ENCODE measurements at regions not wholly inside any gene's neighbourhood (a gene's known extent, or its start where the extent isn't known, plus 50 kb on each side); places are given as distances from the start of the nearest gene placed in this dataset.

DNA sequence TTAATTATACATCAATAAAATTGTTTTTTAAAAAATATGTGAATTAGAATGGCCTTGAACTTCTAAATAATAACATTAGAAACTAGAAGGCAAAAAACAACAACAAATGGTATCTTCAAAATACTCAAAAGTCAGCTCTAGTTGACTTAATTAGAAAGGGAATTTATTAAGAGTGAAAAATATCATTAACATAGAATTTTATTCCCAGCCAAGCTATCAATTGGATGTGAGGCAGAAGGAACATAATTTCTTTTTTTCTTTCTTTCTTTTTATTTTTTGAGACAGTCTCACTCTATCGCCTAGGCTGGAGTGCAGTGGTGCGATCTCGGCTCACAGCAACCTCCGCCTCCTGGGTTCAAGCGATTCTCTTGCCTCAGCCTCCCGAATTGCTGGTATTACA, 51.2 kb upstream of the CAPZB start:
- intact Hi-C loops (cut with micrococcal nuclease): no loop called here
- Histone ChIP-seq H3K36me3 (replicated peaks in 1 of 2; ENCODE audit: control insufficient read depth in 1 of 2, insufficient read depth in 2 of 2, low read length in 2 of 2) (no peaks in the 10 kb centered on the region), H3K27ac (ENCODE audit: low read depth in 1 of 2, low read length in 2 of 2) (no peak overlapping the region), H3K4me1 (ENCODE audit: control insufficient read depth in 1 of 2, insufficient read depth in 2 of 2, low read length in 2 of 2) (peaks cover 15% of the 10 kb centered on the region in 2 donors), H3K9ac (ENCODE audit: insufficient read depth, low read length, poor library complexity, severe bottlenecking) (no peak overlapping the region), H3K79me2 (ENCODE audit: insufficient read depth, low read length) (no peaks in the 10 kb centered on the region), H3K4me2 (replicated peaks; ENCODE audit: extremely low read depth, low read length, poor library complexity, severe bottlenecking) (no peak overlapping the region), H2AFZ (ENCODE audit: insufficient read depth, low read depth, low read length, poor library complexity, severe bottlenecking) (no peak overlapping the region), H3K27me3 (ENCODE audit: control insufficient read depth in 2 of 2, insufficient read depth in 2 of 2, low read length in 2 of 2) (no peaks in the 10 kb centered on the region), H3K9me3 (replicated peaks in 1 of 2; ENCODE audit: control insufficient read depth in 1 of 2, insufficient read depth in 1 of 2, low read length in 2 of 2) (peaks cover 0 to 14% of the 10 kb centered on the region in 2 donors), H3K4me3 (replicated peaks in 1 of 3; ENCODE audit: low read depth in 2 of 3, low read length in 3 of 3) (no peak overlapping the region), H4K20me1 (ENCODE audit: insufficient read depth, low read length) (no peaks in the 10 kb centered on the region)
- peaks cover 0 to under 1% of the 10 kb centered on the region in 2 donors for H3K36me3 Mint-ChIP-seq
- peaks cover 5 to 24% (median 17%) of the 10 kb centered on the region in 7 donors for H3K9me3 Mint-ChIP-seq
- H3K27me3 Mint-ChIP-seq (ENCODE audit: low read depth in 3 of 3): peaks cover 3 to 6% (median 3%) of the 10 kb centered on the region in 3 donors
- DNase-seq: no peak
- no peak overlapping the region for H3K4me3 Mint-ChIP-seq
- WGBS (ENCODE audit: insufficient coverage): no CpG with 5 or more reads among the region's 6 CpGs
- no peak for TF ChIP-seq CTCF (IDR thresholded peaks at IDR 0.05)
- H3K27ac Mint-ChIP-seq: no peak overlapping the region
- peaks cover 13% of the 10 kb centered on the region for H3K4me1 Mint-ChIP-seq

DNA sequence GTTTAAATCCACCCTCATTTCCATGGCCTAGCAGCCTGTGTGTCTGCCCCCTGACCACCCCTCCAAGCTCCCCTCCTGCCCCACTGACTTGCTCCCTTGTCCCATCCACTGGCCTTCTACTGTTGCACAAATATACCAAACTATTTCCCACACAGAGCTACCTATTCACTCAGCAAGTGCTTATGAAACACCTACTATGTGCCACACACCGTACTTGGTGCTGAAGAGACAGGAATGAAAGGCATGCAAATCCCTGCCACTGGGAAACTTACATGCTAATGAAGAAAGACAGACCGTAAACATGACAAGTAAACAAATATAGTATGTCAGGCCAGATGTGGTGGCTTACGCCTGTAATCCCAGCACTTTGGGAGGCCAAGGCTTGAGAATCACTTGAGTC, 49.9 kb upstream of the CAPZB start:
- Mint-ChIP-seq H3K27me3 (ENCODE audit: low read depth in 3 of 3) (peaks cover 3 to 6% (median 3%) of the 10 kb centered on the region in 3 donors), H3K4me3 (no peak overlapping the region), H3K36me3 (peaks cover 2 to 3% of the 10 kb centered on the region in 2 donors), H3K27ac (no peak overlapping the region), H3K4me1 (peaks cover 15% of the 10 kb centered on the region), H3K9me3 (peaks cover 9 to 23% (median 16%) of the 10 kb centered on the region in 7 donors)
- H4K20me1 ChIP-seq (ENCODE audit: insufficient read depth, low read length): no peaks in the 10 kb centered on the region
- H3K4me3 ChIP-seq (replicated peaks in 1 of 3; ENCODE audit: low read depth in 2 of 3, low read length in 3 of 3): no peak overlapping the region
- no peak overlapping the region for H3K27ac ChIP-seq (ENCODE audit: low read depth in 1 of 2, low read length in 2 of 2)
- no peaks in the 10 kb centered on the region for H3K27me3 ChIP-seq (ENCODE audit: control insufficient read depth in 2 of 2, insufficient read depth in 2 of 2, low read length in 2 of 2)
- H2AFZ ChIP-seq (ENCODE audit: insufficient read depth, low read depth, low read length, poor library complexity, severe bottlenecking): no peak overlapping the region
- peaks cover 15% of the 10 kb centered on the region in 2 donors for H3K4me1 ChIP-seq (ENCODE audit: control insufficient read depth in 1 of 2, insufficient read depth in 2 of 2, low read length in 2 of 2)
- H3K9ac ChIP-seq (ENCODE audit: insufficient read depth, low read length, poor library complexity, severe bottlenecking): no peak overlapping the region
- DNase-seq: no peak
- H3K4me2 ChIP-seq (replicated peaks; ENCODE audit: extremely low read depth, low read length, poor library complexity, severe bottlenecking): no peak overlapping the region
- intact Hi-C loops (cut with micrococcal nuclease): no loop called here
- no peaks in the 10 kb centered on the region for H3K36me3 ChIP-seq (replicated peaks in 1 of 2; ENCODE audit: control insufficient read depth in 1 of 2, insufficient read depth in 2 of 2, low read length in 2 of 2)
- H3K9me3 ChIP-seq (replicated peaks in 1 of 2; ENCODE audit: control insufficient read depth in 1 of 2, insufficient read depth in 1 of 2, low read length in 2 of 2): peaks cover 0 to 14% of the 10 kb centered on the region in 2 donors
- 94% methylated on average over 3 of the region's 3 CpGs for WGBS (ENCODE audit: insufficient coverage)
- H3K79me2 ChIP-seq (ENCODE audit: insufficient read depth, low read length): no peaks in the 10 kb centered on the region
- TF ChIP-seq CTCF (IDR thresholded peaks at IDR 0.05): no peak

All from CD14-positive monocyte (primary cell).